ENCODE measurements at regions not wholly inside any gene's neighbourhood (a gene's known extent, or its start where the extent isn't known, plus 50 kb on each side); places are given as distances from the start of the nearest gene placed in this dataset.

- Histone ChIP-seq H2BK15ac (ENCODE audit: low read depth, poor library complexity, severe bottlenecking) (no peak overlapping the region), H3K9ac (ENCODE audit: low read length) (no peak overlapping the region), H3K18ac (ENCODE audit: low read depth in 1 of 2, low read length in 2 of 2) (no peak overlapping the region), H3K4me2 (ENCODE audit: low read length, poor library complexity, severe bottlenecking) (no peak overlapping the region), H2BK120ac (ENCODE audit: low read depth, low read length) (no peak overlapping the region), H3K4me1 (ENCODE audit: control insufficient read depth, insufficient read depth, low read depth, low read length) (no peaks in the 10 kb centered on the region), H3K36me3 (ENCODE audit: control insufficient read depth in 1 of 2, insufficient read depth in 2 of 2, low read depth in 1 of 2, low read length in 2 of 2) (no peaks in the 10 kb centered on the region), H3K79me1 (replicated peaks; ENCODE audit: low read length, poor library complexity, severe bottlenecking) (no peaks in the 10 kb centered on the region), H3K27me3 (ENCODE audit: control insufficient read depth in 1 of 2, insufficient read depth in 1 of 2, low read length in 2 of 2) (peaks cover 0 to 3% of the 10 kb centered on the region in 2 experiments), H3K27ac (ENCODE audit: low read length, poor library complexity, severe bottlenecking) (no peak overlapping the region), H4K91ac (ENCODE audit: low read length) (no peak overlapping the region), H2AK5ac (ENCODE audit: low read length, severe bottlenecking) (no peak overlapping the region), H3K14ac (ENCODE audit: low read length in 2 of 2) (no peak overlapping the region), H3K4ac (ENCODE audit: low read depth in 1 of 2, low read length in 2 of 2) (no peak overlapping the region), H3K23ac (ENCODE audit: low read length in 2 of 2) (no peak overlapping the region), H2BK5ac (ENCODE audit: low read depth, low read length, poor library complexity, severe bottlenecking) (no peak overlapping the region), H3K4me3 (ENCODE audit: insufficient read depth in 1 of 2, low read depth in 1 of 2, low read length in 2 of 2) (no peak overlapping the region), H3K9me3 (ENCODE audit: control insufficient read depth, low read length) (no peaks in the 10 kb centered on the region), H4K8ac (ENCODE audit: low read length) (no peak overlapping the region), H2BK12ac (ENCODE audit: low read length in 2 of 2) (no peak overlapping the region), H2AFZ (ENCODE audit: low read depth, low read length) (no peak overlapping the region)
- 91% methylated on average over 1 of the region's 3 CpGs for WGBS
- DNase-seq = no peak
Measured at GRCh38 chr4:72665171-72665968, 96.3 kb upstream of the ADAMTS3 start.

- Histone ChIP-seq H2BK120ac (ENCODE audit: low read depth, low read length) (no peak overlapping the region), H3K4me2 (ENCODE audit: low read length, poor library complexity, severe bottlenecking) (no peak overlapping the region), H2BK5ac (ENCODE audit: low read depth, low read length, poor library complexity, severe bottlenecking) (no peak overlapping the region), H3K27me3 (ENCODE audit: control insufficient read depth in 1 of 2, insufficient read depth in 1 of 2, low read length in 2 of 2) (peaks cover 0 to 3% of the 10 kb centered on the region in 2 experiments), H3K79me1 (replicated peaks; ENCODE audit: low read length, poor library complexity, severe bottlenecking) (no peaks in the 10 kb centered on the region), H3K23ac (ENCODE audit: low read length in 2 of 2) (no peak overlapping the region), H3K4me3 (ENCODE audit: insufficient read depth in 1 of 2, low read depth in 1 of 2, low read length in 2 of 2) (no peak overlapping the region), H3K9me3 (ENCODE audit: control insufficient read depth, low read length) (no peaks in the 10 kb centered on the region), H4K91ac (ENCODE audit: low read length) (no peak overlapping the region), H3K9ac (ENCODE audit: low read length) (no peak overlapping the region), H3K4ac (ENCODE audit: low read depth in 1 of 2, low read length in 2 of 2) (no peak overlapping the region), H3K18ac (ENCODE audit: low read depth in 1 of 2, low read length in 2 of 2) (no peak overlapping the region), H2BK15ac (ENCODE audit: low read depth, poor library complexity, severe bottlenecking) (no peak overlapping the region), H3K4me1 (ENCODE audit: control insufficient read depth, insufficient read depth, low read depth, low read length) (no peaks in the 10 kb centered on the region), H3K36me3 (ENCODE audit: control insufficient read depth in 1 of 2, insufficient read depth in 2 of 2, low read depth in 1 of 2, low read length in 2 of 2) (no peaks in the 10 kb centered on the region), H3K27ac (ENCODE audit: low read length, poor library complexity, severe bottlenecking) (no peak overlapping the region), H2AK5ac (ENCODE audit: low read length, severe bottlenecking) (no peak overlapping the region), H2AFZ (ENCODE audit: low read depth, low read length) (no peak overlapping the region), H3K14ac (ENCODE audit: low read length in 2 of 2) (no peak overlapping the region), H4K8ac (ENCODE audit: low read length) (no peak overlapping the region), H2BK12ac (ENCODE audit: low read length in 2 of 2) (no peak overlapping the region)
- 73% methylated on average over 4 of the region's 4 CpGs for WGBS
- no peak for DNase-seq
Measured at GRCh38 chr4:72663828-72664227, 94.8 kb upstream of the ADAMTS3 start.

- Histone ChIP-seq H3K4me2 (ENCODE audit: low read length, poor library complexity, severe bottlenecking) (no peak overlapping the region), H3K79me1 (replicated peaks; ENCODE audit: low read length, poor library complexity, severe bottlenecking) (no peaks in the 10 kb centered on the region), H3K23ac (ENCODE audit: low read length in 2 of 2) (no peak overlapping the region), H3K9me3 (ENCODE audit: control insufficient read depth, low read length) (no peaks in the 10 kb centered on the region), H2AFZ (ENCODE audit: low read depth, low read length) (no peak overlapping the region), H2BK12ac (ENCODE audit: low read length in 2 of 2) (no peak overlapping the region), H3K4me1 (ENCODE audit: control insufficient read depth, insufficient read depth, low read depth, low read length) (no peaks in the 10 kb centered on the region), H3K27me3 (ENCODE audit: control insufficient read depth in 1 of 2, insufficient read depth in 1 of 2, low read length in 2 of 2) (no peaks in the 10 kb centered on the region), H3K4ac (ENCODE audit: low read depth in 1 of 2, low read length in 2 of 2) (no peak overlapping the region), H2BK120ac (ENCODE audit: low read depth, low read length) (no peak overlapping the region), H3K36me3 (ENCODE audit: control insufficient read depth in 1 of 2, insufficient read depth in 2 of 2, low read depth in 1 of 2, low read length in 2 of 2) (no peaks in the 10 kb centered on the region), H3K27ac (ENCODE audit: low read length, poor library complexity, severe bottlenecking) (no peak overlapping the region), H3K4me3 (ENCODE audit: insufficient read depth in 1 of 2, low read depth in 1 of 2, low read length in 2 of 2) (no peak overlapping the region), H2BK5ac (ENCODE audit: low read depth, low read length, poor library complexity, severe bottlenecking) (no peak overlapping the region), H4K8ac (ENCODE audit: low read length) (no peak overlapping the region), H3K14ac (ENCODE audit: low read length in 2 of 2) (no peak overlapping the region), H2AK5ac (ENCODE audit: low read length, severe bottlenecking) (no peak overlapping the region), H3K9ac (ENCODE audit: low read length) (no peak overlapping the region), H4K91ac (ENCODE audit: low read length) (no peak overlapping the region), H2BK15ac (ENCODE audit: low read depth, poor library complexity, severe bottlenecking) (no peak overlapping the region), H3K18ac (ENCODE audit: low read depth in 1 of 2, low read length in 2 of 2) (no peak overlapping the region)
- 33% methylated on average over 1 of the region's 1 CpG for WGBS
- no peak for DNase-seq
Measured at GRCh38 chr4:72661830-72662229, 92.8 kb upstream of the ADAMTS3 start.

GRCh38 chr4:72641611-72642010, 72.6 kb upstream of the ADAMTS3 start:
- Histone ChIP-seq H4K8ac (ENCODE audit: low read length) (no peak overlapping the region), H3K79me1 (replicated peaks; ENCODE audit: low read length, poor library complexity, severe bottlenecking) (no peaks in the 10 kb centered on the region), H2BK12ac (ENCODE audit: low read length in 2 of 2) (no peak overlapping the region), H3K18ac (ENCODE audit: low read depth in 1 of 2, low read length in 2 of 2) (no peak overlapping the region), H3K23ac (ENCODE audit: low read length in 2 of 2) (no peak overlapping the region), H2AK5ac (ENCODE audit: low read length, severe bottlenecking) (no peak overlapping the region), H2BK120ac (ENCODE audit: low read depth, low read length) (no peak overlapping the region), H3K4me1 (ENCODE audit: control insufficient read depth, insufficient read depth, low read depth, low read length) (no peaks in the 10 kb centered on the region), H3K9ac (ENCODE audit: low read length) (no peak overlapping the region), H3K27ac (ENCODE audit: low read length, poor library complexity, severe bottlenecking) (no peak overlapping the region), H3K27me3 (ENCODE audit: control insufficient read depth in 1 of 2, insufficient read depth in 1 of 2, low read length in 2 of 2) (peaks cover 0 to 13% of the 10 kb centered on the region in 2 experiments), H2BK15ac (ENCODE audit: low read depth, poor library complexity, severe bottlenecking) (no peak overlapping the region), H3K14ac (ENCODE audit: low read length in 2 of 2) (no peak overlapping the region), H3K4me3 (ENCODE audit: insufficient read depth in 1 of 2, low read depth in 1 of 2, low read length in 2 of 2) (no peak overlapping the region), H3K36me3 (ENCODE audit: control insufficient read depth in 1 of 2, insufficient read depth in 2 of 2, low read depth in 1 of 2, low read length in 2 of 2) (no peaks in the 10 kb centered on the region), H3K9me3 (ENCODE audit: control insufficient read depth, low read length) (peaks cover 7% of the 10 kb centered on the region), H3K4me2 (ENCODE audit: low read length, poor library complexity, severe bottlenecking) (no peak overlapping the region), H2BK5ac (ENCODE audit: low read depth, low read length, poor library complexity, severe bottlenecking) (no peak overlapping the region), H4K91ac (ENCODE audit: low read length) (no peak overlapping the region), H3K4ac (ENCODE audit: low read depth in 1 of 2, low read length in 2 of 2) (no peak overlapping the region), H2AFZ (ENCODE audit: low read depth, low read length) (no peak overlapping the region)
- no peak for DNase-seq
- WGBS = 86% methylated on average over 1 of the region's 2 CpGs

Measured in mesenchymal stem cell (in vitro differentiated cells and primary cell).